ENCODE measurements at regions not wholly inside any gene's neighbourhood (a gene's known extent, or its start where the extent isn't known, plus 50 kb on each side); places are given as distances from the start of the nearest gene placed in this dataset.

GRCh38 chr16:56011808-56012481 lies 136.8 kb upstream of the CES5A start:
- TF ChIP-seq CTCF (IDR thresholded peaks at IDR 0.05), result no peak
- no peak for TF ChIP-seq POLR2A (IDR thresholded peaks at IDR 0.05)
- TF ChIP-seq EP300 (IDR thresholded peaks at IDR 0.05), result no peak

Measured in ovary (tissue), 3 donors.